AG10803 (cell line): ENCODE measurements at regions not wholly inside any gene's neighbourhood (a gene's known extent, or its start where the extent isn't known, plus 50 kb on each side); places are given as distances from the start of the nearest gene placed in this dataset.
"Not testable (repeated sequence)": the region's sequence is repeated elsewhere in the genome, so short reads cannot be mapped to it uniquely, and the experiment has no call there.

ENCODE experiments used
- DNase-seq: peaks from one replicate; pipeline ENCODE4 v3.0.0; 2010; ENCODE audit warnings: low read depth
- H3K4me3 ChIP-seq: 2 replicates; pipeline ENCODE4 v1.5.1; 2011; ENCODE audit warnings: mild to moderate bottlenecking, low read length, control low read depth
- TF ChIP-seq, protein P1 (sequence below): conservative IDR thresholded peaks from 2 replicates; pipeline ENCODE4 v1.5.1; 2011; ENCODE audit warnings: mild to moderate bottlenecking, low read length, control low read depth, inconsistent platforms

DNA sequence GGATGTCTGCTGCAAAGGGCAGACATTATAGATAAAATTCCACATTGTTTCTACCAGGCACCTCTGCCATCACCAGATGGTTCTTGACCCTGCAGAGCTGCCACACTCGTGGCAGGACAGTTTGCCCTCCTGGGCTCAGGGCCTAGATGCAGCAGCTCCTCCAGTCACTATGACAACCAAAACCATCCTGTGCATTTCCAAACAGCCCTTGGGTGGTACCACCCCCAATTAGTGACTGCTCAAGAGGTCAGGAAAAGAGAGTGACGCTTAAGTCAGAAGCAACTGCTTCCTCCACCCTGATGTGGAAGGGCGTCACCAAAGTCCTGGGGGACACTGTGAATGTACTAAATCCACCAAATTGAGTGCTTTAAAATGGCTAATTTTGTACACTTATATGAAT lies 109.2 kb downstream of the C16orf95 start:
- TF ChIP-seq, protein P1, sequence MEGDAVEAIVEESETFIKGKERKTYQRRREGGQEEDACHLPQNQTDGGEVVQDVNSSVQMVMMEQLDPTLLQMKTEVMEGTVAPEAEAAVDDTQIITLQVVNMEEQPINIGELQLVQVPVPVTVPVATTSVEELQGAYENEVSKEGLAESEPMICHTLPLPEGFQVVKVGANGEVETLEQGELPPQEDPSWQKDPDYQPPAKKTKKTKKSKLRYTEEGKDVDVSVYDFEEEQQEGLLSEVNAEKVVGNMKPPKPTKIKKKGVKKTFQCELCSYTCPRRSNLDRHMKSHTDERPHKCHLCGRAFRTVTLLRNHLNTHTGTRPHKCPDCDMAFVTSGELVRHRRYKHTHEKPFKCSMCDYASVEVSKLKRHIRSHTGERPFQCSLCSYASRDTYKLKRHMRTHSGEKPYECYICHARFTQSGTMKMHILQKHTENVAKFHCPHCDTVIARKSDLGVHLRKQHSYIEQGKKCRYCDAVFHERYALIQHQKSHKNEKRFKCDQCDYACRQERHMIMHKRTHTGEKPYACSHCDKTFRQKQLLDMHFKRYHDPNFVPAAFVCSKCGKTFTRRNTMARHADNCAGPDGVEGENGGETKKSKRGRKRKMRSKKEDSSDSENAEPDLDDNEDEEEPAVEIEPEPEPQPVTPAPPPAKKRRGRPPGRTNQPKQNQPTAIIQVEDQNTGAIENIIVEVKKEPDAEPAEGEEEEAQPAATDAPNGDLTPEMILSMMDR = no peak
- H3K4me3 ChIP-seq = peak overlapping the region; percentile 2
- peak; percentile 70 for DNase-seq

GRCh38 chr16:87208968-87209367 lies 108.2 kb downstream of the C16orf95 start:
- H3K4me3 ChIP-seq, DNase-seq: not testable (repeated sequence)

- DNase-seq = no peak
- TF ChIP-seq, protein P1 = no peak
- H3K4me3 ChIP-seq = no peak overlapping the region
Measured at GRCh38 chr16:87209808-87210512, 107.2 kb downstream of the C16orf95 start.

GRCh38 chr16:87210894-87211293 lies 106.3 kb downstream of the C16orf95 start:
- peak; percentile 68 for DNase-seq
- no peak overlapping the region for H3K4me3 ChIP-seq
- TF ChIP-seq, protein P1 = no peak

DNA sequence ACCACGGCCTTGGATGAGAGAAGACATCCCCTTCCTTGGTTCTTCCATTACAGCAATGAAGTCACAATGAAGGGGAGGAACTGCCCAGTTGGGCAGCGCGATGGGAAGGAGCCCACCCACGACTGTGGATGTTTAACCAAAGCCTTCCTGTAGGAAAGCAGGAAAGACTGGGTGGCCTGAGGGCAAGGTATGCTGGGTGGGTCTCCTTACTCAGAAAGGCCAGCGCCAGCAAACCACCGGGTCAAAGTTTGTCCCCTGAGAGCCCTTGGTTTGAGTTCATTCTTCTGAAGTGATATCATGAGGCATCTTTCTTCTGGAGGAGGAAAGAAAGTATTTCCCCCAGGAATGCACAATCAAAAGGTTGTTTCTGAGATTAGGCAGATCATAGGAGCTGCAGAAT lies 105.2 kb downstream of the C16orf95 start:
- DNase-seq = peak; percentile 62
- no peak overlapping the region for H3K4me3 ChIP-seq
- TF ChIP-seq, protein P1 = no peak

GRCh38 chr16:87213536-87213935 lies 103.7 kb downstream of the C16orf95 start:
- TF ChIP-seq, protein P1 = no peak
- no peak for DNase-seq
- H3K4me3 ChIP-seq = no peak overlapping the region

GRCh38 chr16:87216148-87216840 lies 100.9 kb downstream of the C16orf95 start:
- DNase-seq = no peak
- TF ChIP-seq, protein P1 = no peak
- no peak overlapping the region for H3K4me3 ChIP-seq
